ENCODE measurements at regions not wholly inside any gene's neighbourhood (a gene's known extent, or its start where the extent isn't known, plus 50 kb on each side); places are given as distances from the start of the nearest gene placed in this dataset.

GRCh38 chr3:72681598-72681997 is 166.6 kb downstream of the SHQ1 start:
- TF ChIP-seq CTCF (IDR thresholded peaks at IDR 0.05; ENCODE audit: insufficient read depth, low read length, poor library complexity, severe bottlenecking) (no peak), EZH2phosphoT487 (conservative IDR thresholded peaks at IDR 0.05; ENCODE audit: low read length) (no peak)

Data from SU-DHL-6 (cell line).